HepG2 (cell line): ENCODE measurements at regions not wholly inside any gene's neighbourhood (a gene's known extent, or its start where the extent isn't known, plus 50 kb on each side); places are given as distances from the start of the nearest gene placed in this dataset.

Experiments
- ATAC-seq: fragments of 200-7000 bp; cut with Tn5 transposase; 3 replicates; pipeline ENCODE4 v1.9.1; 2020; ENCODE audit warnings: mild to moderate bottlenecking, moderate library complexity
- BruUV-seq: library from RNA; stranded (reverse); fragments of 400-500 nt; replicated peaks from 2 replicates; lab custom pipeline; 2021; lab: Mats Ljungman, UMichigan
- CTCF ChIA-PET: fragments of 300-600 bp; formaldehyde crosslinking; extraction: SDS; loops from one replicate; lab custom pipeline; 2021; ENCODE audit warnings: low total read pairs, inconsistent platforms, low intra/inter-chr PET ratio; lab: Yijun Ruan, JAX
- POLR2A ChIA-PET: fragments of 350-600 bp; sonication (Branson Sonifier 250); formaldehyde crosslinking; loops from one replicate; lab custom pipeline; 2020; ENCODE audit warnings: antibody characterized with exemption, inconsistent platforms; lab: Yijun Ruan, JAX
- DNase-seq: peaks from one replicate; pipeline ENCODE4 v3.0.0-alpha.2; 2015; ENCODE audit warnings: low spot score
- FAIRE-seq: peaks from 3 replicates; lab custom pipeline; 2011; peaks lifted over from hg19 to GRCh38; lab: Jason Lieb, UNC
- H2AFZ ChIP-seq: one replicate; pipeline ENCODE4 v1.6.1; 2011; ENCODE audit warnings: low read length, inconsistent platforms
- H3K27ac ChIP-seq: fragments of 300-600 bp; 3 replicates; pipeline ENCODE4 v1.8.0; 2011; ENCODE audit warnings: mixed run types, mild to moderate bottlenecking, mixed read lengths, low read length, inconsistent platforms; ENCODE audit not compliant: insufficient read depth; ENCODE audit errors: extremely low read length
- H3K27me3 ChIP-seq, 2 experiments: fragments of 200-600 bp in 1 of 2; 2 replicates in 1 of 2; 3 replicates in 1 of 2; pipeline versions ENCODE4 v1.6.0 to v1.8.0; 2011; ENCODE audit warnings: low read length in 2 of 2, mild to moderate bottlenecking in 2 of 2, moderate library complexity in 2 of 2, inconsistent platforms in 1 of 2; ENCODE audit not compliant: insufficient read depth in 2 of 2, control insufficient read depth in 1 of 2
- H3K36me3 ChIP-seq, 2 experiments: fragments of 200-600 bp in 1 of 2; replicated peaks in 1 of 2; 2 replicates in 1 of 2; 3 replicates in 1 of 2; pipeline versions ENCODE4 v1.5.1 to v1.8.0; 2011; ENCODE audit warnings: low read length in 2 of 2, inconsistent platforms in 1 of 2; ENCODE audit not compliant: insufficient read depth in 2 of 2, control insufficient read depth in 1 of 2
- H3K4me1 ChIP-seq: 2 replicates; pipeline ENCODE4 v1.5.1; 2012; ENCODE audit warnings: low read length, inconsistent platforms; ENCODE audit not compliant: insufficient read depth
- H3K4me2 ChIP-seq: 2 replicates; pipeline ENCODE4 v1.6.0; 2011; ENCODE audit warnings: low read depth, low read length, inconsistent platforms
- H3K4me3 ChIP-seq, 3 experiments: fragments of 200-600 bp in 1 of 3; sonication (generic), shearing (Covaris generic) in 1 of 3; replicated peaks in 1 of 3; 2 replicates each; pipeline ENCODE4 v1.5.1; 2011 to 2016; ENCODE audit warnings: low read length in 3 of 3, inconsistent platforms in 2 of 3, low read depth in 2 of 3, mild to moderate bottlenecking in 2 of 3, control low read depth in 1 of 3, mixed read lengths in 1 of 3; ENCODE audit not compliant: insufficient read depth in 1 of 3
- H3K79me2 ChIP-seq: one replicate; pipeline ENCODE4 v1.6.1; 2011; ENCODE audit warnings: low read length, inconsistent platforms; ENCODE audit not compliant: insufficient read depth
- H3K9ac ChIP-seq: 2 replicates; pipeline ENCODE4 v1.6.0; 2011; ENCODE audit warnings: mild to moderate bottlenecking, low read depth, low read length, inconsistent platforms; ENCODE audit not compliant: insufficient read depth
- H3K9me3 ChIP-seq: 2 replicates; pipeline ENCODE4 v1.5.1; 2012; ENCODE audit warnings: mild to moderate bottlenecking, low read length
- H4K20me1 ChIP-seq: 2 replicates; pipeline ENCODE4 v1.6.0; 2011; ENCODE audit warnings: inconsistent platforms, mild to moderate bottlenecking, low read length, moderate library complexity; ENCODE audit not compliant: insufficient read depth
- CEBPB ChIP-seq: IDR thresholded peaks from 2 replicates; pipeline ENCODE4 v1.6.1; 2011; ENCODE audit warnings: low read depth, low read length, improper control_type of control experiment, borderline replicate concordance
- NFKBIZ ChIP-seq: IDR thresholded peaks from 2 replicates; pipeline ENCODE4 v1.6.1; 2018; ENCODE audit warnings: missing genetic modification reagents, missing compliant biosample characterization
- PPARG ChIP-seq: conservative IDR thresholded peaks from 2 replicates; pipeline ENCODE4 v1.6.1; 2016; ENCODE audit warnings: missing biosample characterization, missing genetic modification reagents
- STAT6 ChIP-seq: sonication (generic); formaldehyde crosslinking; IDR thresholded peaks from 2 replicates; pipeline ENCODE4 v1.4.0; 2020; ENCODE audit warnings: missing genetic modification reagents, mild to moderate bottlenecking, borderline replicate concordance
- ZNF224 ChIP-seq: sonication (generic); formaldehyde crosslinking; IDR thresholded peaks from 2 replicates; pipeline ENCODE4 v1.5.0; 2020; ENCODE audit warnings: mild to moderate bottlenecking, missing genetic modification reagents
- ZNF570 ChIP-seq: sonication (generic); formaldehyde crosslinking; IDR thresholded peaks from 2 replicates; pipeline ENCODE4 v1.4.0; 2020; ENCODE audit warnings: mild to moderate bottlenecking, missing genetic modification reagents, borderline replicate concordance
- WGBS: methylation state at CpG from one replicate; pipeline ENCODE4 v1.1.6; 2017; ENCODE audit warnings: low lambda C conversion rate; 5-methylcytosine and 5-hydroxymethylcytosine counted together
- in situ Hi-C: cut with HindIII; loops from 2 replicates; pipeline ENCODE4 v1.10.0; 2017; ENCODE audit warnings: low pct_unique_long_range_greater_than_20kb; ENCODE audit not compliant: extremely low pct_ligation_motif_present
- intact Hi-C: fragments of 100-400 bp; cut with micrococcal nuclease; formaldehyde crosslinking; loops from one replicate; pipeline ENCODE4 v1.10.0; 2022; ENCODE audit not compliant: unreplicated experiment
- TF ChIP-seq, protein P1 (sequence below): sonication (generic); formaldehyde crosslinking; IDR thresholded peaks from 2 replicates; pipeline ENCODE4 v1.8.1; 2023; ENCODE audit warnings: mild to moderate bottlenecking, missing genetic modification reagents, borderline replicate concordance
- TF ChIP-seq, protein P2 (sequence below): sonication (generic); formaldehyde crosslinking; IDR thresholded peaks from 2 replicates; pipeline ENCODE4 v1.4.0; 2020; ENCODE audit warnings: missing genetic modification reagents
- TF ChIP-seq, protein P3 (sequence below): sonication (generic); formaldehyde crosslinking; IDR thresholded peaks from 2 replicates; pipeline ENCODE4 v1.9.0; 2021; ENCODE audit warnings: missing genetic modification reagents, borderline replicate concordance
- TF ChIP-seq, protein P4 (sequence below): sonication (generic); formaldehyde crosslinking; IDR thresholded peaks from 2 replicates; pipeline ENCODE4 v1.5.1; 2020; ENCODE audit warnings: mild to moderate bottlenecking, missing genetic modification reagents, borderline replicate concordance

DNA sequence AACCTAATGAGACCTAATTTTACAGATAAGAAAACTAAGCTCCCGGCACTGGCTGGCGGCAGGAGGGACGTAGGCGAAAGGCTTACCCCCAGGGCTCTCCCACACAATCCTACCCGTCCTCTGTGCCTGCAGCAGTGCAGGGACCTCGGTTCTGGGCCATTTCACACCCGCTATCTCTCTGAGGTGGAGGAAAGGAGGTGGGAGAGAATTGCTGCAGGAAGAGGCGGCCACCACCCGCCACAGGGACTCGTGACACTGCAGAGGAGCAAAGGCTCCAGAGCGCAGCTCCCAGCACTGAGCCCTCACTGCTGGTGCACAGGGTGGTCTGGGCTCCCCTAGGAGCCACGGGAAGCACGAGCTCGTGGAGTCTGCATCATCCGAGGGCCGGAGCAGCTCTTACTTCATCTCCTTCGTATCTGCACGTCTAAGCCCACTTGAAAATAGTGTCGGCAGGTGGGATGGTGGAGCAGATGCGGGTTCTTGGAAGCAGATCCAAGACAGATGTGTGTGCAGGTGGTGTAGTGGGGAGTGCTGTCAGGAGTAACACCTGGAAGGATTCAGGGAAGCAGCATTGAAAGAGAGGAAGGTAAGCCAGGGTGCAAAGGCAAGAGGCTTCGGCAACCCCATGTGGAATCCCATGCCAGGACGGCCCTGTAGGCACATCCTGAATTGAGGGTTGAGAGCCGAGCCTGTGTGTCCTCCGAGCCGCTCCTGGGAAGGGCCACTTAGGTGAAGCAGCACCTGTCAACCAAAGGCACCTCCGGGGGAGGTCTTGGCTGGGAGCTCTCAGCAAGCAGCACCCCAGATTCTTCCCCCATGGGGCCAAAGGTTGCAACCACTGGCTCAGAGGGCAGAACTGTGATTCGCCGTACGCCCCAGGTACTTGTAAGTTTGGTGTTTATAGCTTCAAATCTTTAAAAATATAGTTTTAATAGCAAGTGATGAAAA, 115.8 kb upstream of the SPACA7 start (continued):
- TF ChIP-seq, protein P1, sequence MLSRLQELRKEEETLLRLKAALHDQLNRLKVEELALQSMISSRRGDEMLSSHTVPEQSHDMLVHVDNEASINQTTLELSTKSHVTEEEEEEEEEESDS (CRISPR knock-in tag) = no peak
- no peak for TF ChIP-seq CEBPB

- Histone ChIP-seq H3K9ac (no peak overlapping the region), H3K36me3 (no peaks in the 10 kb centered on the region), H3K79me2 (no peaks in the 10 kb centered on the region), H3K4me1 (no peaks in the 10 kb centered on the region), H4K20me1 (no peaks in the 10 kb centered on the region), H3K27me3 (peaks cover 2 to 45% of the 10 kb centered on the region in 2 experiments; a peak in 3 of 5 replicates), H3K4me2 (no peak overlapping the region), H3K4me3 (no peak overlapping the region), H2AFZ (no peak overlapping the region), H3K27ac (no peak overlapping the region), H3K9me3 (no peaks in the 10 kb centered on the region)
- POLR2A ChIA-PET = no interaction called here
- in situ Hi-C loops (no loop called here), intact Hi-C loops (no loop called here)
- no peak for FAIRE-seq
- ATAC-seq = no peak
- CTCF ChIA-PET = no interaction called here
- DNase-seq = no peak
- 8% methylated on average over 3 of the region's 8 CpGs for WGBS
- no TSS peak for BruUV-seq
- TF ChIP-seq PPARG (CRISPR knock-in tag) (no peak), ZNF570 (CRISPR knock-in tag) (no peak), STAT6 (CRISPR knock-in tag) (no peak), ZNF224 (CRISPR knock-in tag) (no peak), NFKBIZ (no peak)
- TF ChIP-seq, protein P2, sequence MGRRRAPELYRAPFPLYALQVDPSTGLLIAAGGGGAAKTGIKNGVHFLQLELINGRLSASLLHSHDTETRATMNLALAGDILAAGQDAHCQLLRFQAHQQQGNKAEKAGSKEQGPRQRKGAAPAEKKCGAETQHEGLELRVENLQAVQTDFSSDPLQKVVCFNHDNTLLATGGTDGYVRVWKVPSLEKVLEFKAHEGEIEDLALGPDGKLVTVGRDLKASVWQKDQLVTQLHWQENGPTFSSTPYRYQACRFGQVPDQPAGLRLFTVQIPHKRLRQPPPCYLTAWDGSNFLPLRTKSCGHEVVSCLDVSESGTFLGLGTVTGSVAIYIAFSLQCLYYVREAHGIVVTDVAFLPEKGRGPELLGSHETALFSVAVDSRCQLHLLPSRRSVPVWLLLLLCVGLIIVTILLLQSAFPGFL = no peak
- TF ChIP-seq, protein P3, sequence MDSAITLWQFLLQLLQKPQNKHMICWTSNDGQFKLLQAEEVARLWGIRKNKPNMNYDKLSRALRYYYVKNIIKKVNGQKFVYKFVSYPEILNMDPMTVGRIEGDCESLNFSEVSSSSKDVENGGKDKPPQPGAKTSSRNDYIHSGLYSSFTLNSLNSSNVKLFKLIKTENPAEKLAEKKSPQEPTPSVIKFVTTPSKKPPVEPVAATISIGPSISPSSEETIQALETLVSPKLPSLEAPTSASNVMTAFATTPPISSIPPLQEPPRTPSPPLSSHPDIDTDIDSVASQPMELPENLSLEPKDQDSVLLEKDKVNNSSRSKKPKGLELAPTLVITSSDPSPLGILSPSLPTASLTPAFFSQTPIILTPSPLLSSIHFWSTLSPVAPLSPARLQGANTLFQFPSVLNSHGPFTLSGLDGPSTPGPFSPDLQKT (CRISPR knock-in tag) = no peak
- TF ChIP-seq, protein P4, sequence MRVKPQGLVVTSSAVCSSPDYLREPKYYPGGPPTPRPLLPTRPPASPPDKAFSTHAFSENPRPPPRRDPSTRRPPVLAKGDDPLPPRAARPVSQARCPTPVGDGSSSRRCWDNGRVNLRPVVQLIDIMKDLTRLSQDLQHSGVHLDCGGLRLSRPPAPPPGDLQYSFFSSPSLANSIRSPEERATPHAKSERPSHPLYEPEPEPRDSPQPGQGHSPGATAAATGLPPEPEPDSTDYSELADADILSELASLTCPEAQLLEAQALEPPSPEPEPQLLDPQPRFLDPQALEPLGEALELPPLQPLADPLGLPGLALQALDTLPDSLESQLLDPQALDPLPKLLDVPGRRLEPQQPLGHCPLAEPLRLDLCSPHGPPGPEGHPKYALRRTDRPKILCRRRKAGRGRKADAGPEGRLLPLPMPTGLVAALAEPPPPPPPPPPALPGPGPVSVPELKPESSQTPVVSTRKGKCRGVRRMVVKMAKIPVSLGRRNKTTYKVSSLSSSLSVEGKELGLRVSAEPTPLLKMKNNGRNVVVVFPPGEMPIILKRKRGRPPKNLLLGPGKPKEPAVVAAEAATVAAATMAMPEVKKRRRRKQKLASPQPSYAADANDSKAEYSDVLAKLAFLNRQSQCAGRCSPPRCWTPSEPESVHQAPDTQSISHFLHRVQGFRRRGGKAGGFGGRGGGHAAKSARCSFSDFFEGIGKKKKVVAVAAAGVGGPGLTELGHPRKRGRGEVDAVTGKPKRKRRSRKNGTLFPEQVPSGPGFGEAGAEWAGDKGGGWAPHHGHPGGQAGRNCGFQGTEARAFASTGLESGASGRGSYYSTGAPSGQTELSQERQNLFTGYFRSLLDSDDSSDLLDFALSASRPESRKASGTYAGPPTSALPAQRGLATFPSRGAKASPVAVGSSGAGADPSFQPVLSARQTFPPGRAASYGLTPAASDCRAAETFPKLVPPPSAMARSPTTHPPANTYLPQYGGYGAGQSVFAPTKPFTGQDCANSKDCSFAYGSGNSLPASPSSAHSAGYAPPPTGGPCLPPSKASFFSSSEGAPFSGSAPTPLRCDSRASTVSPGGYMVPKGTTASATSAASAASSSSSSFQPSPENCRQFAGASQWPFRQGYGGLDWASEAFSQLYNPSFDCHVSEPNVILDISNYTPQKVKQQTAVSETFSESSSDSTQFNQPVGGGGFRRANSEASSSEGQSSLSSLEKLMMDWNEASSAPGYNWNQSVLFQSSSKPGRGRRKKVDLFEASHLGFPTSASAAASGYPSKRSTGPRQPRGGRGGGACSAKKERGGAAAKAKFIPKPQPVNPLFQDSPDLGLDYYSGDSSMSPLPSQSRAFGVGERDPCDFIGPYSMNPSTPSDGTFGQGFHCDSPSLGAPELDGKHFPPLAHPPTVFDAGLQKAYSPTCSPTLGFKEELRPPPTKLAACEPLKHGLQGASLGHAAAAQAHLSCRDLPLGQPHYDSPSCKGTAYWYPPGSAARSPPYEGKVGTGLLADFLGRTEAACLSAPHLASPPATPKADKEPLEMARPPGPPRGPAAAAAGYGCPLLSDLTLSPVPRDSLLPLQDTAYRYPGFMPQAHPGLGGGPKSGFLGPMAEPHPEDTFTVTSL (CRISPR knock-in tag) = no peak
Observed at GRCh38 chr13:112261924-112262323, 114.2 kb upstream of the SPACA7 start.
